Osteocyte (in vitro differentiated cells): ENCODE measurements at regions not wholly inside any gene's neighbourhood (a gene's known extent, or its start where the extent isn't known, plus 50 kb on each side); places are given as distances from the start of the nearest gene placed in this dataset.

Experiments used
- DNase-seq: peaks from one replicate; pipeline ENCODE4 v3.0.0; 2021; ENCODE audit warnings: mixed read lengths; ENCODE audit not compliant: unreplicated experiment; ENCODE audit errors: extremely low spot score
- H3K27ac Mint-ChIP-seq: one replicate; pipeline ENCODE4 v1.8.0; 2021; ENCODE audit warnings: mild to moderate bottlenecking, mixed read lengths; ENCODE audit not compliant: unreplicated experiment
- H3K27me3 Mint-ChIP-seq: one replicate; pipeline ENCODE4 v1.8.0; 2021; ENCODE audit warnings: mixed read lengths; ENCODE audit not compliant: unreplicated experiment
- H3K36me3 Mint-ChIP-seq: one replicate; pipeline ENCODE4 v1.8.0; 2021; ENCODE audit warnings: mixed read lengths; ENCODE audit not compliant: unreplicated experiment
- H3K4me1 Mint-ChIP-seq: one replicate; pipeline ENCODE4 v1.8.0; 2021; ENCODE audit warnings: mixed read lengths; ENCODE audit not compliant: unreplicated experiment
- H3K4me3 Mint-ChIP-seq: one replicate; pipeline ENCODE4 v1.8.0; 2021; ENCODE audit warnings: mild to moderate bottlenecking, moderate library complexity, mixed read lengths; ENCODE audit not compliant: unreplicated experiment
- H3K9me3 Mint-ChIP-seq: one replicate; pipeline ENCODE4 v1.8.0; 2021; ENCODE audit warnings: mixed read lengths; ENCODE audit not compliant: unreplicated experiment
- CTCF ChIP-seq: fragments of 200-600 bp; sonication (generic); IDR thresholded peaks from 2 replicates; pipeline ENCODE4 v1.5.0; 2021; ENCODE audit warnings: antibody characterized with exemption, mild to moderate bottlenecking, moderate library complexity

- no peak for DNase-seq
- Mint-ChIP-seq H3K4me3 (no peak overlapping the region), H3K9me3 (peaks cover 2% of the 10 kb centered on the region), H3K27me3 (peaks cover 14% of the 10 kb centered on the region), H3K27ac (no peak overlapping the region), H3K4me1 (no peaks in the 10 kb centered on the region), H3K36me3 (no peaks in the 10 kb centered on the region)
- TF ChIP-seq CTCF = no peak
Observed at GRCh38 chr5:52564587-52564986, 223.1 kb upstream of the ITGA1 start.

- Mint-ChIP-seq H3K4me3 (no peak overlapping the region), H3K36me3 (no peaks in the 10 kb centered on the region), H3K27me3 (peaks cover 29% of the 10 kb centered on the region), H3K27ac (no peak overlapping the region), H3K9me3 (peaks cover 4% of the 10 kb centered on the region), H3K4me1 (no peaks in the 10 kb centered on the region)
- no peak for DNase-seq
- TF ChIP-seq CTCF = no peak
Observed at GRCh38 chr5:52577546-52577945, 210.2 kb upstream of the ITGA1 start.

- H3K36me3 Mint-ChIP-seq = no peaks in the 10 kb centered on the region
- H3K9me3 Mint-ChIP-seq = peaks cover 4% of the 10 kb centered on the region
- no peak overlapping the region for H3K27ac Mint-ChIP-seq
- TF ChIP-seq CTCF = no peak
- H3K4me3 Mint-ChIP-seq = no peak overlapping the region
- peaks cover 20% of the 10 kb centered on the region for H3K27me3 Mint-ChIP-seq
- no peaks in the 10 kb centered on the region for H3K4me1 Mint-ChIP-seq
- DNase-seq = no peak
Observed at GRCh38 chr5:52579391-52579790, 208.3 kb upstream of the ITGA1 start.

- H3K27ac Mint-ChIP-seq = no peak overlapping the region
- peaks cover 4% of the 10 kb centered on the region for H3K9me3 Mint-ChIP-seq
- peaks cover 21% of the 10 kb centered on the region for H3K27me3 Mint-ChIP-seq
- no peaks in the 10 kb centered on the region for H3K36me3 Mint-ChIP-seq
- H3K4me1 Mint-ChIP-seq = no peaks in the 10 kb centered on the region
- H3K4me3 Mint-ChIP-seq = no peak overlapping the region
- TF ChIP-seq CTCF = no peak
- DNase-seq = no peak
Observed at GRCh38 chr5:52580921-52581320, 206.8 kb upstream of the ITGA1 start.

- Mint-ChIP-seq H3K4me3 (no peak overlapping the region), H3K36me3 (no peaks in the 10 kb centered on the region), H3K9me3 (peaks cover 4% of the 10 kb centered on the region), H3K4me1 (no peaks in the 10 kb centered on the region), H3K27me3 (peaks cover 28% of the 10 kb centered on the region), H3K27ac (no peak overlapping the region)
- DNase-seq = no peak
- TF ChIP-seq CTCF = no peak
Observed at GRCh38 chr5:52582313-52582712, 205.4 kb upstream of the ITGA1 start.
